ENCODE measurements at regions not wholly inside any gene's neighbourhood (a gene's known extent, or its start where the extent isn't known, plus 50 kb on each side); places are given as distances from the start of the nearest gene placed in this dataset.

DNA sequence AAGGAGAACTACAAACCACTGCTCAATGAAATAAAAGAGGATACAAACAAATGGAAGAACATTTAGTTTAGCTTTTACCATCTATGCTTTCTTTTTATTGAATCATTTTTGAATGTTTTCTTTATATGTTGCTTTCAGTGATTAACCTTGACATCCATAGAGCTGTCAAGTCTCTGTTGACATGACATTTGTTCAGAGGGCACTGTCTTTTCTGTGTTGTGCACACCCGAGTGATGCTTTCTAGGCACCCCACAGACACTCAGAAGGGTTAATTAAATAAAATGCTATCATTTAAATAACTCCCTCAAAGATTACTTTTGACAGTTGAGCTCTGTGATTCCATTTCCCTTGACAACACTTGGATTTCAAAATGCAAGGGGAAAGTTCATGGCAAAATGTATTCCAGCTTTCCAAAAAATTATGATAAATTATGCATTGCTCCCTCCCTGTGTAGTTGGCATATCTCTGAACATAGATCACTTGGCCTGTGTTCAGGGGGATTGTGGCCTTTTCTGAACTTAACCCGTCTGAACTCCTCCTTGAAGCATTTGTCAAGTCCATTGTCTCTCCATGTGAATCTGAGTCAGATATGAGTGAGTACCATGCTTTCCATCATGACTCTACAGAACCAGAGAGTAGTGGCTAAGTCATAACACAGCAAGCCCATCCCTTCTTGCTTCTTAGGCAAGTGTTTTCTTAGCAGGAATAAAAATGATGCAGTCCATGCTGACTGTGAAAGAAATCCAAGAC lies 372.6 kb downstream of the RPRM start:
- no peaks in the 10 kb centered on the region for H3K79me2 ChIP-seq (ENCODE audit: insufficient read depth, low read length)
- no peak overlapping the region for H2AFZ ChIP-seq (ENCODE audit: low read length)
- no peaks in the 10 kb centered on the region for H3K27me3 ChIP-seq (ENCODE audit: insufficient read depth, low read length)
- H3K9me3 ChIP-seq (ENCODE audit: low read depth, low read length): no peaks in the 10 kb centered on the region
- H3K4me2 ChIP-seq (ENCODE audit: insufficient read depth, low read length): no peak overlapping the region
- H4K20me1 ChIP-seq (ENCODE audit: insufficient read depth, low read length): no peaks in the 10 kb centered on the region
- H3K36me3 ChIP-seq (ENCODE audit: insufficient read depth, low read length): no peaks in the 10 kb centered on the region
- no peak overlapping the region for H3K27ac ChIP-seq (ENCODE audit: low read depth, low read length)
- H3K4me1 ChIP-seq (ENCODE audit: insufficient read depth, low read length): no peaks in the 10 kb centered on the region
- H3K4me3 ChIP-seq (ENCODE audit: insufficient read depth, low read length): no peak overlapping the region
- DNase-seq (ENCODE audit: insufficient read length, low spot score, missing footprints): no peak
- TF ChIP-seq, protein P1, sequence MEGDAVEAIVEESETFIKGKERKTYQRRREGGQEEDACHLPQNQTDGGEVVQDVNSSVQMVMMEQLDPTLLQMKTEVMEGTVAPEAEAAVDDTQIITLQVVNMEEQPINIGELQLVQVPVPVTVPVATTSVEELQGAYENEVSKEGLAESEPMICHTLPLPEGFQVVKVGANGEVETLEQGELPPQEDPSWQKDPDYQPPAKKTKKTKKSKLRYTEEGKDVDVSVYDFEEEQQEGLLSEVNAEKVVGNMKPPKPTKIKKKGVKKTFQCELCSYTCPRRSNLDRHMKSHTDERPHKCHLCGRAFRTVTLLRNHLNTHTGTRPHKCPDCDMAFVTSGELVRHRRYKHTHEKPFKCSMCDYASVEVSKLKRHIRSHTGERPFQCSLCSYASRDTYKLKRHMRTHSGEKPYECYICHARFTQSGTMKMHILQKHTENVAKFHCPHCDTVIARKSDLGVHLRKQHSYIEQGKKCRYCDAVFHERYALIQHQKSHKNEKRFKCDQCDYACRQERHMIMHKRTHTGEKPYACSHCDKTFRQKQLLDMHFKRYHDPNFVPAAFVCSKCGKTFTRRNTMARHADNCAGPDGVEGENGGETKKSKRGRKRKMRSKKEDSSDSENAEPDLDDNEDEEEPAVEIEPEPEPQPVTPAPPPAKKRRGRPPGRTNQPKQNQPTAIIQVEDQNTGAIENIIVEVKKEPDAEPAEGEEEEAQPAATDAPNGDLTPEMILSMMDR (IDR thresholded peaks at IDR 0.05; ENCODE audit: extremely low read depth, low read depth, low read length): no peak

DNA sequence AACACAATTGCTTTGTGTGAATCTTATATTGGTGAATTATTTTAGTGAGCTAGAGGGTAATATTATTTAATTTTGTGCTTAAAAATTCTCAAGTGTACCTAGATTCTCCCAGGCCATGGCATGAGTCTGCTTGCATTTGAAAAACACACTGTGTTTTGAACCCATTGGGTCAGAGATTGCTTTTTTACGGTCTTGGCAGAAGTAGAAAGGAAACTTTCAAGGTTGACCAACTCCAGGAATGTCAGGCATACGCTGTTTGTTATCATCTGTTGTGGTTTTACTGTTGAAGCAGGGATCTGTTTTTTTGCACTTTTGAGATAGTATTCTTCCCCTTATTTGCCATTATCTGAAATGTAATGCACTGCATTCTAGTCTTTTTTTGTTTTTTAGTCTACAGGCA lies 377.4 kb downstream of the RPRM start:
- Histone ChIP-seq H3K4me3 (ENCODE audit: insufficient read depth, low read length) (no peak overlapping the region), H4K20me1 (ENCODE audit: insufficient read depth, low read length) (no peaks in the 10 kb centered on the region), H3K9me3 (ENCODE audit: low read depth, low read length) (no peaks in the 10 kb centered on the region), H3K4me1 (ENCODE audit: insufficient read depth, low read length) (no peaks in the 10 kb centered on the region), H3K27ac (ENCODE audit: low read depth, low read length) (no peak overlapping the region), H2AFZ (ENCODE audit: low read length) (no peak overlapping the region), H3K27me3 (ENCODE audit: insufficient read depth, low read length) (no peaks in the 10 kb centered on the region), H3K36me3 (ENCODE audit: insufficient read depth, low read length) (no peaks in the 10 kb centered on the region), H3K79me2 (ENCODE audit: insufficient read depth, low read length) (no peaks in the 10 kb centered on the region), H3K4me2 (ENCODE audit: insufficient read depth, low read length) (no peak overlapping the region)
- TF ChIP-seq, protein P1 (IDR thresholded peaks at IDR 0.05; ENCODE audit: extremely low read depth, low read depth, low read length): no peak
- no peak for DNase-seq (ENCODE audit: insufficient read length, low spot score, missing footprints)

DNA sequence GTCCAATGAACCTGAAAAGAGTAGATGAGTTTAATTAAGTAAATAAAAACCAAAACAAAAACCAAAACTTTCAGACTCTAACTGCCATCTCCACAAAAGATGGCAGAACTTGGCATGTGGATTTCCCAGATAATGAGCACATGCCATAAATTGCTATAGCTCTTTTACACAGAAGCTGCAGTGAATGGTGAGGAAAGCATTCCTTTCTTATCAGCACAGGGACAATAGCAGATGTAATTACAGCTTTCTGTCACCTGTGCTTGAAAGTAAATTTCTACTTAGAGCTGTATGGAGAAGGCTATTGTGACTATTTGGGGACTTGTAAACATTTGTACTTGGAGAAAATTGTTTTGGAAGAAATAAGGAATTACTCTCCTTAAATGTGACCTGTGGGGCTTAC lies 378.4 kb downstream of the RPRM start:
- no peak for DNase-seq (ENCODE audit: insufficient read length, low spot score, missing footprints)
- no peaks in the 10 kb centered on the region for H4K20me1 ChIP-seq (ENCODE audit: insufficient read depth, low read length)
- no peaks in the 10 kb centered on the region for H3K79me2 ChIP-seq (ENCODE audit: insufficient read depth, low read length)
- no peak overlapping the region for H3K27ac ChIP-seq (ENCODE audit: low read depth, low read length)
- no peaks in the 10 kb centered on the region for H3K4me1 ChIP-seq (ENCODE audit: insufficient read depth, low read length)
- TF ChIP-seq, protein P1 (IDR thresholded peaks at IDR 0.05; ENCODE audit: extremely low read depth, low read depth, low read length): no peak
- H2AFZ ChIP-seq (ENCODE audit: low read length): no peak overlapping the region
- no peak overlapping the region for H3K4me2 ChIP-seq (ENCODE audit: insufficient read depth, low read length)
- no peak overlapping the region for H3K4me3 ChIP-seq (ENCODE audit: insufficient read depth, low read length)
- no peaks in the 10 kb centered on the region for H3K9me3 ChIP-seq (ENCODE audit: low read depth, low read length)
- H3K36me3 ChIP-seq (ENCODE audit: insufficient read depth, low read length): no peaks in the 10 kb centered on the region
- H3K27me3 ChIP-seq (ENCODE audit: insufficient read depth, low read length): no peaks in the 10 kb centered on the region

DNA sequence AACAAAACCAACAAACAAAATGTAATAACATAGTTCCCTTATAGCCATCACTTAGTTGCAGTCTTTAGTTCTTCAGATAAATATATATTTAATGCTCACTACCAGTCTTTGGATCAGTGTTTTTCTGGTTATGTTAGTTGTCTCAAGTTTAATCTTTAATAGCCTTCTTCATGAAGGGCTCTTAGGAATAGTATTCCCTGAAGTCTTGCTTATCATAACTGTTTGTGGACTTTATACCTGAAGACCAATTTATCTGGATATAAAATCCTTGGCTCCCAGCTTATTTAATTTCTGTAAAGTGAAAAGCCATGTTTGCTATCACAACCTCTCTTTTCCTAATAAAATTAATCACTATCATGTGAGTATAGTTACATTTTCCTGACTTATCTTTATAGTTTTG lies 379.7 kb downstream of the ARL6IP6 start:
- no peak overlapping the region for H3K4me3 ChIP-seq (ENCODE audit: insufficient read depth, low read length)
- H3K4me2 ChIP-seq (ENCODE audit: insufficient read depth, low read length): no peak overlapping the region

More for the DNA sequence above, 379.7 kb downstream of the ARL6IP6 start:
- TF ChIP-seq, protein P1 (IDR thresholded peaks at IDR 0.05; ENCODE audit: extremely low read depth, low read depth, low read length): no peak
- Histone ChIP-seq H4K20me1 (ENCODE audit: insufficient read depth, low read length) (no peaks in the 10 kb centered on the region), H3K36me3 (ENCODE audit: insufficient read depth, low read length) (no peaks in the 10 kb centered on the region), H3K27ac (ENCODE audit: low read depth, low read length) (no peak overlapping the region), H2AFZ (ENCODE audit: low read length) (no peak overlapping the region), H3K9me3 (ENCODE audit: low read depth, low read length) (no peaks in the 10 kb centered on the region), H3K4me1 (ENCODE audit: insufficient read depth, low read length) (no peaks in the 10 kb centered on the region), H3K27me3 (ENCODE audit: insufficient read depth, low read length) (no peaks in the 10 kb centered on the region), H3K79me2 (ENCODE audit: insufficient read depth, low read length) (no peaks in the 10 kb centered on the region)
- DNase-seq (ENCODE audit: insufficient read length, low spot score, missing footprints): no peak

Data from osteoblast (primary cell).